Left ventricle myocardium inferior (tissue), 1 donor: ENCODE measurements at regions not wholly inside any gene's neighbourhood (a gene's known extent, or its start where the extent isn't known, plus 50 kb on each side); places are given as distances from the start of the nearest gene placed in this dataset.

Experiments
- DNase-seq: peaks from one replicate; pipeline ENCODE4 v3.0.0-alpha.2; 2020
- H3K27ac ChIP-seq: fragments of 200-600 bp; replicated peaks from 2 replicates; pipeline ENCODE4 v1.8.0; 2021
- H3K27me3 ChIP-seq: fragments of 200-600 bp; 2 replicates; pipeline ENCODE4 v1.8.0; 2021; ENCODE audit warnings: low read depth
- H3K36me3 ChIP-seq: fragments of 200-600 bp; 2 replicates; pipeline ENCODE4 v1.8.0; 2021
- H3K4me1 ChIP-seq: fragments of 200-600 bp; 2 replicates; pipeline ENCODE4 v1.8.0; 2021
- H3K4me3 ChIP-seq: fragments of 200-600 bp; 2 replicates; pipeline ENCODE4 v1.8.0; 2021; ENCODE audit warnings: mild to moderate bottlenecking, moderate library complexity
- H3K9me3 ChIP-seq: fragments of 200-600 bp; replicated peaks from 2 replicates; pipeline ENCODE4 v1.8.0; 2021
- CTCF ChIP-seq: fragments of 200-600 bp; IDR thresholded peaks from 2 replicates; pipeline ENCODE4 v1.8.0; 2021; ENCODE audit warnings: antibody characterized with exemption, mild to moderate bottlenecking, borderline replicate concordance
- intact Hi-C: fragments of 100-400 bp; cut with micrococcal nuclease; formaldehyde crosslinking; loops from one replicate; pipeline ENCODE4 v1.11.0; 2022
- donor health status: DM: no; HTN: yes; CAD: no; lungs with severe emphysema.

- no peak overlapping the region for H3K27ac ChIP-seq
- H3K9me3 ChIP-seq: no peaks in the 10 kb centered on the region
- H3K4me1 ChIP-seq: no peaks in the 10 kb centered on the region
- no peak overlapping the region for H3K4me3 ChIP-seq
- no peak for TF ChIP-seq CTCF
- DNase-seq: no peak
- no peaks in the 10 kb centered on the region for H3K36me3 ChIP-seq
- intact Hi-C loops: no loop called here
- peaks cover 32% of the 10 kb centered on the region for H3K27me3 ChIP-seq
Observed at GRCh38 chr12:115570069-115570777, 707.3 kb downstream of the MED13L start.

- no peak for DNase-seq
- peaks cover 33% of the 10 kb centered on the region for H3K27me3 ChIP-seq
- H3K36me3 ChIP-seq: no peaks in the 10 kb centered on the region
- H3K4me3 ChIP-seq: no peak overlapping the region
- H3K4me1 ChIP-seq: no peaks in the 10 kb centered on the region
- no peak overlapping the region for H3K27ac ChIP-seq
- no peak for TF ChIP-seq CTCF
- intact Hi-C loops: no loop called here
- H3K9me3 ChIP-seq: no peaks in the 10 kb centered on the region
Observed at GRCh38 chr12:115569345-115570068, 708.0 kb downstream of the MED13L start.

DNA sequence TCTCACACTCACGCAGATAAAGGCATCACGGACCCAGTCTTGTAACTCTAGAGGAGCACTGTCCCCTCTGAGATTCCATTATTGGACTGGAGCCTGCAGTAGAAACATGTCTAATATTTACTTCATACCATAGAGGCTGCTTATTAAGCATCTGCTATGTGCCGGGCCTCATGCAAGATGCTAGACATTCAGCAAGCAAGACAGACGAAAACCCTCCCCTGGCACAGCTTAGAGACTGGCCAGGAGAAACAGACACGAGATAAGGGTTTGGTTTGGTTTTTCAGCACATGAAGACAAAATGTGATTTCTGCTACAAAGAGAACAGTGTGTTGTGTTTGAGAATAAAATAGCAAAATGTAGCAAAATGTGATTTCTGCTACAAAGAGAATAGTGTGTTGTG, 719.2 kb downstream of the MED13L start:
- DNase-seq: no peak

GRCh38 chr12:115553622-115554021, 723.9 kb downstream of the MED13L start:
- Histone ChIP-seq H3K4me1 (no peaks in the 10 kb centered on the region), H3K4me3 (no peak overlapping the region), H3K27me3 (no peaks in the 10 kb centered on the region), H3K9me3 (peaks cover 10% of the 10 kb centered on the region), H3K27ac (no peak overlapping the region), H3K36me3 (no peaks in the 10 kb centered on the region)
- TF ChIP-seq CTCF: no peak
- no peak for DNase-seq
- intact Hi-C loops: no loop called here

More for the DNA sequence above, 719.2 kb downstream of the MED13L start:
- Histone ChIP-seq H3K27ac (no peak overlapping the region), H3K4me3 (no peak overlapping the region), H3K36me3 (no peaks in the 10 kb centered on the region), H3K4me1 (no peaks in the 10 kb centered on the region), H3K27me3 (no peaks in the 10 kb centered on the region), H3K9me3 (peaks cover 10% of the 10 kb centered on the region)
- no peak for TF ChIP-seq CTCF
- intact Hi-C loops: no loop called here

- H3K27me3 ChIP-seq: peaks cover 12% of the 10 kb centered on the region
- no peak overlapping the region for H3K4me3 ChIP-seq
- intact Hi-C loops: no loop called here
- no peaks in the 10 kb centered on the region for H3K36me3 ChIP-seq
- no peaks in the 10 kb centered on the region for H3K4me1 ChIP-seq
- TF ChIP-seq CTCF: no peak
- no peak overlapping the region for H3K27ac ChIP-seq
- H3K9me3 ChIP-seq: peaks cover 30% of the 10 kb centered on the region
- DNase-seq: no peak
Observed at GRCh38 chr12:115543269-115543668, 734.2 kb downstream of the MED13L start.
